Brain pericyte (primary cell): ENCODE measurements at regions not wholly inside any gene's neighbourhood (a gene's known extent, or its start where the extent isn't known, plus 50 kb on each side); places are given as distances from the start of the nearest gene placed in this dataset.
"Not testable (repeated sequence)": the region's sequence is repeated elsewhere in the genome, so short reads cannot be mapped to it uniquely, and the experiment has no call there.

Source experiments
- DNase-seq: peaks from one replicate; pipeline ENCODE4 v3.0.0-alpha.2; 2012; ENCODE audit warnings: low read depth, low spot score

GRCh38 chr7:65731562-65732035 lies 141.3 kb upstream of the VKORC1L1 start:
- no peak for DNase-seq

- DNase-seq = no peak
These were observed 128.5 kb upstream of the VKORC1L1 start for GRCh38 chr7:65744406-65744805.

DNA sequence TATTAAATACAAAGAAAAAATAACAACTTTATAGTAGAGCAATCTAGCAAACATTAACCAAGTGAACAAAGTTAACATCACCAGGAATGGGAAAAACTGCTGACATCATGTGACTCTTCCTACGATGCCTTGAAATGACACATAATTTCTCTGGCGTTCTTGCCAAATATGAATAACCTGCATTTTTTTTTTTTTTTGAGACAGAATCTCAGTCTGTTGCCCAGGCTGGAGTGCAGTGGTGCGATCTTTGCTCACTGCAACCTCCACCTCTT lies 126.5 kb upstream of the VKORC1L1 start:
- no peak for DNase-seq

DNA sequence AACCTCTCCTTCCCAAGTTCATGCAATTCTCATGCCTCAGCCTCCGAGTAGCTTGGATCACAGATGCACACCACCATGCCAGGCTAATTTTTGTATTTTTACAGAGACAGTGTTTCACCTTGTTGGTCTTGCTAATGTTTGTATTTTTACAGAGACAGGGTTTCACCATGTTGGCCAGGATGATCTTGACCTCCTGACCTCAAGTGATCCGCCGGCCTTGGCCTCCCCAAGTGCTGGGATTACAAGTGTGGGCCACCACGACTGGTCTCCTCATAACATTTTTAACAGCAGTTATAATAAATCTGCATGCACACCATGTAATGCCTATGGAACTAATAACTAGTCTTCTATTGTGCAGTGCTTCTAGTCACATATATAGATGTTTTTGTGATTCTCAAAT lies 123.8 kb upstream of the VKORC1L1 start:
- DNase-seq = no peak

- no peak for DNase-seq
These were observed 123.4 kb upstream of the VKORC1L1 start for GRCh38 chr7:65749518-65749917.

DNA sequence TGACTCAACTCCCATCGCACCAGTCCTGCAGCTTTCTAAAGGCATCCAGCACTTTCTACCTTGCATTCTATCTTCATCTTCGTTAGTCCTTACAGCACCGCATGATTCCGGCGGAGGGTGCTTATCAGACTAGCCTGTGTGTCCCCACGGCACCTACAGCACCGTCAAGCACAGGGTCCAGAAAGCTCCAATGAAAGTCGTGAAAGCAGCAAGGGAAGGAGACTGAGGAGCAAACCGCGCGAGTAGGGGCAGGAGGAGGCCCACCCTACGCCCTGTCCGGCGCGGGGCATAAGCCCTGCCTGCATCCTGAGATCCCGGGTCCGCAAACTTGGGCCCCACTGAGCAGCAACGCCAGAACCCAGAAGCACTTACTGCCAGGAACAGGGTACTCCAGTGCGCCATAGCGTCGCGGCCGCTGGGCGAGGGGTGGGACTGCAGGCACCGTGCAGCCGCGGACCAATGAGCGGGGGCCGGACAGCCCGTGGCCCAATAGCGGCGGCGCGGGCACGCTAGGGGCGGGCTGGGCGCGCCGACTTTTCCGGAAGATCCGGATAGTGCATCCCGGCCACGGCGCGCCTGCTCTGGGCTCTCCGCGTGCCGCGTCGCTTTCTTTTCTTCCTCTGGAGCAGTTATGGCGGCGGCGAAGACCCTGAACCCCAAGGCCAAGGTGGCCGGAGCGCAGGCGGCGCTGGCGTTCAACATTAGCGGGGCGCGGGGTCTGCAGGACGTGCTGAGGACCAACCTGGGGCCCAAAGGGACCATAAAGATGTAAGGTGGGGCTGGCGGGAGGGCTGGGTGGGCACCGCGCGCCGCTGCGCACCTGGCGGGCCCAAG lies 122.1 kb upstream of the VKORC1L1 start:
- DNase-seq = peak; percentile 52

- not testable (repeated sequence) for DNase-seq
These were observed 118.8 kb upstream of the VKORC1L1 start for GRCh38 chr7:65754070-65754469.

GRCh38 chr7:65758991-65759390 lies 113.9 kb upstream of the VKORC1L1 start:
- DNase-seq = not testable (repeated sequence)

- DNase-seq = not testable (repeated sequence)
These were observed 110.2 kb upstream of the VKORC1L1 start for GRCh38 chr7:65762712-65763111.

DNA sequence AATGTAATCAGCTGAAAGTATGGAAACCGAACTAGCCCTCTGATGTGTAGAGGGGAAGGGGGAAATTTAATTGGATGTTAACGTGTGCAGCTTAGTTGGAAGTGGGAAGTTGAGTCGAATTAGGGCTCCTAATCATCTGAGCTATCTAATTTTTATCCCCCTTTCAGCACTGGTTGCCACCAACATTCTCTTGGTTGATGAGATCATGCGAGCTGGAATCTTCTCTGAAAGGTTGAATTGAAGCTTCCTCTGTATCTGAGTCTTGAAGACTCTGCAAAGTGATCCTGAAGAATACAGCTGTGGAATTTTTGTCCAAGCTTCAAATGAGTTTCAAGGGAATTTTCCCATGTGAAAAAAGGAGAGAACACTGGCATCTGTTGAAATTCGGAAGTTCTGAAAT lies 109.8 kb upstream of the VKORC1L1 start:
- not testable (repeated sequence) for DNase-seq

DNA sequence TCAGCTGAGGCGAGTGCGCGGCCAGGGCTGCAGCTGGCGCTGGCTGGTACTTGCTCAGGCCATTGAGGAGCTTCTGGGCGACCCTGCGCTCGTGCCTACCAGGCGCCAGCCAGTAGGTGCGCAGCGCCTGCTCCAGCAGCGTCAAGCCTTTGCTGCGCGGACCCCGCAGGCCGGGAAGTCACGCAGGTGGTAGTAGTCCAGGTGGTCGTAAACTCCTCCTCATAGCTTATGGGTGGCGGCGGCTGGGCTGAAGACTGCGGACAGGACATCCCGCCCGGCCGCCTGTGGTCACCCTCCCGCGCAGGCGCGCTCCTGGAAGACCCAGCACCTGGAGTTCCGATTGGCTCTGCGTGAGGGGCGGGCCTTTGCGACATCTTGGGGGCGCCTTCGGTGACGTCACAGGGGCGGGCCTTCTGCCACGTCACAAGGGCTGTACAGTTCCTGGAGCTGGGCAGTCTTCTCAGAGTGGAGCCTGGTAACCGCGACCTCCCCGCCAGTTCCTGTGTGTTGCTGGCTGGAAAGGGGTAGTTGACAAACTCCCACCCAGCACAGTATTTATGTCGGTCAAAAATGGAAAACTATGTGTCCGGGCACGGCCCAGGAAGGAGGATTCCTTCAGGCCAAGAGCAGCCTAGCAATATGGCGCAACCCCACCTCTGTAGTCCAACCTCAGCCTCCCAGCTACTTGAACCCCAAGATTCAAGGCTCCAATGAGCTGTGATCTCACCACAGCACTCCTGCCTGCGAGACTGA lies 102.2 kb upstream of the VKORC1L1 start:
- DNase-seq = peak; percentile 69

GRCh38 chr7:65771226-65771569 lies 101.7 kb upstream of the VKORC1L1 start:
- DNase-seq = not testable (repeated sequence)

DNA sequence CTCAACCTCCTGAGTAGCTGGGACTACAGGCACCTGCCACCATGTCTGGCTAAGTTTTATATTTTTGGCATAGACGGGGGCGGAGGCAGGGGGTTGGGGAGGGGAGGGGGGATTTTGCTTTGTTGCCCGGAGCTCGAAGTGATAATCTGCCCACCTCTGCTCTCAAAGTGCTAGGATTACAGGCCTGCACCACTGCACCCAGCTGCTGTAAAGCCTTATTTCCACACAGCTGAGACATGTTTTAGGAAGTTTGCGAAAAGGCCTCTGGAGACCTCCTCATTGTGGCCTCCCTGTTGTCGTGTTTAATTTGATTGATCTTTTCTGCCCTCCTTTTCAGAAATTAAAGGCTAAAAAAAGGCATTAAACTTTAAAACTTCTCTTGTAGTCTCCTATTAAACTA lies 96.2 kb upstream of the VKORC1L1 start:
- DNase-seq = not testable (repeated sequence)

DNA sequence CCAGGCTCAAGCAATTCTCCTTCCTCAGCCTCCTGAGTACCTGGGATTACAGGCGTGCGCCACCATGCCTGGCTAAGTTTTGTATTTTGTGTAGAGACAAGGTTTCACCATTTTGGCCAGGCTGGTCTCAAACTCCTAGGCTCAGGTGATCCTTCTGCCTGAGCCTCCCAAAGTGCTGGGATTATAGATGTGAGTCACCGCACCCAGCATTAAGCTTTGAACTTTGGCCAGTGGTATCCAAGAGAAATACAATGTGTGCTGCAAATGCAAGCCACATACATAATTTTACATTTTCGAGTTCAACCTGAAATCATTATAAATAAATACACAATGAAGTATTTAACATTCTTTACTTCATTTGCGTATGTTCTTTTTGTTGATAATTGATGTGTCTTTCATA lies 82.9 kb upstream of the VKORC1L1 start:
- not testable (repeated sequence) for DNase-seq

- not testable (repeated sequence) for DNase-seq
These were observed 81.1 kb upstream of the VKORC1L1 start for GRCh38 chr7:65791788-65792187.

GRCh38 chr7:65792726-65793125 lies 80.1 kb upstream of the VKORC1L1 start:
- not testable (repeated sequence) for DNase-seq

GRCh38 chr7:65794671-65795391 lies 78.0 kb upstream of the VKORC1L1 start:
- not testable (repeated sequence) for DNase-seq

GRCh38 chr7:65795392-65795716 lies 77.5 kb upstream of the VKORC1L1 start:
- not testable (repeated sequence) for DNase-seq

- no peak for DNase-seq
These were observed 76.7 kb upstream of the VKORC1L1 start for GRCh38 chr7:65796205-65796604.

- not testable (repeated sequence) for DNase-seq
These were observed 75.8 kb upstream of the VKORC1L1 start for GRCh38 chr7:65797086-65797485.

GRCh38 chr7:65797566-65797965 lies 75.3 kb upstream of the VKORC1L1 start:
- DNase-seq = not testable (repeated sequence)
